K562 (cell line): ENCODE measurements at regions not wholly inside any gene's neighbourhood (a gene's known extent, or its start where the extent isn't known, plus 50 kb on each side); places are given as distances from the start of the nearest gene placed in this dataset.
"Not testable (repeated sequence)": the region's sequence is repeated elsewhere in the genome, so short reads cannot be mapped to it uniquely, and the experiment has no call there.

Source experiments
- ATAC-seq: fragments of 200-7000 bp; cut with Tn5 transposase; 3 replicates; pipeline ENCODE4 v1.9.1; 2020; ENCODE audit warnings: moderate library complexity
- BruUV-seq: library from RNA; stranded (reverse); fragments of 400-500 nt; replicated peaks from 2 replicates; lab custom pipeline; 2021; lab: Mats Ljungman, UMichigan
- CTCF ChIA-PET: fragments of 300-600 bp; formaldehyde crosslinking; extraction: SDS; loops from one replicate; lab custom pipeline; 2021; ENCODE audit warnings: low intra/inter-chr PET ratio; lab: Yijun Ruan, JAX
- POLR2A ChIA-PET: fragments of 300-600, 350-650 bp; sonication (Branson Sonifier 250); formaldehyde crosslinking; extraction: SDS; loops from one replicate; lab custom pipeline; 2021; ENCODE audit warnings: antibody characterized with exemption, inconsistent platforms; lab: Yijun Ruan, JAX
- DNase-seq, 4 experiments: peaks; one replicate each; pipeline versions ENCODE4 v3.0.0 to v3.0.0-alpha.2; 2011 to 2018; ENCODE audit warnings: low spot score in 3 of 4, mixed read lengths in 3 of 4; ENCODE audit errors: extremely low read depth in 1 of 4
- FAIRE-seq: peaks from 2 replicates; lab custom pipeline; 2011; peaks lifted over from hg19 to GRCh38; lab: Jason Lieb, UNC
- H2AFZ ChIP-seq: 2 replicates; pipeline ENCODE4 v1.6.0; 2011; ENCODE audit warnings: low read depth, low read length, control low read depth, inconsistent platforms
- H3K27ac ChIP-seq: fragments of 200-600 bp; 3 replicates; pipeline ENCODE4 v1.8.0; 2011; ENCODE audit warnings: low read depth, mild to moderate bottlenecking, control low read depth, inconsistent platforms, low read length, moderate library complexity, mixed read lengths; ENCODE audit errors: extremely low read depth
- H3K27me3 ChIP-seq, 2 experiments: fragments of 300-600 bp in 1 of 2; 2 replicates in 1 of 2; 3 replicates in 1 of 2; pipeline versions ENCODE4 v1.6.0 to v1.8.0; 2011; ENCODE audit warnings: inconsistent platforms in 2 of 2, low read length in 2 of 2, mild to moderate bottlenecking in 1 of 2, mixed read lengths in 1 of 2, moderate library complexity in 1 of 2; ENCODE audit not compliant: control insufficient read depth in 2 of 2, insufficient read depth in 2 of 2
- H3K36me3 ChIP-seq: fragments of 300-600 bp; 3 replicates; pipeline ENCODE4 v1.8.0; 2011; ENCODE audit warnings: mild to moderate bottlenecking, low read length, inconsistent platforms; ENCODE audit not compliant: control insufficient read depth, insufficient read depth
- H3K4me1 ChIP-seq, 2 experiments: fragments of 200-600 bp in 1 of 2; replicated peaks in 1 of 2; 2 replicates in 1 of 2; 3 replicates in 1 of 2; pipeline versions ENCODE4 v1.5.1 to v1.8.0; 2011; ENCODE audit warnings: inconsistent platforms in 2 of 2, low read length in 2 of 2, mild to moderate bottlenecking in 1 of 2, mixed read lengths in 1 of 2, moderate library complexity in 1 of 2; ENCODE audit not compliant: control insufficient read depth in 2 of 2, insufficient read depth in 2 of 2
- H3K4me2 ChIP-seq: 2 replicates; pipeline ENCODE4 v1.6.1; 2011; ENCODE audit warnings: low read length, control low read depth, inconsistent platforms, mixed read lengths; ENCODE audit not compliant: insufficient read depth
- H3K4me3 ChIP-seq: fragments of 200-600 bp; sonication (generic), shearing (Covaris generic); 2 replicates; pipeline ENCODE4 v1.5.1; 2016; ENCODE audit warnings: control low read depth, inconsistent platforms
- H3K79me2 ChIP-seq: fragments of 200-600 bp; 3 replicates; pipeline ENCODE4 v1.8.0; 2011; ENCODE audit warnings: low read length, inconsistent platforms; ENCODE audit not compliant: control insufficient read depth, insufficient read depth
- H3K9ac ChIP-seq, 2 experiments: 2 replicates each; pipeline versions ENCODE4 v1.6.0 to v1.6.1; 2011; ENCODE audit warnings: low read depth in 2 of 2, low read length in 2 of 2, control low read depth in 1 of 2, inconsistent platforms in 1 of 2, mild to moderate bottlenecking in 1 of 2, mixed read lengths in 1 of 2; ENCODE audit not compliant: insufficient read depth in 1 of 2
- H3K9me1 ChIP-seq: one replicate; pipeline ENCODE4 v1.6.0; 2011; ENCODE audit warnings: inconsistent platforms, mild to moderate bottlenecking, low read length, moderate library complexity; ENCODE audit not compliant: control insufficient read depth, insufficient read depth
- H3K9me3 ChIP-seq: replicated peaks from 2 replicates; pipeline ENCODE4 v1.5.1; 2011; ENCODE audit warnings: low read depth, low read length, inconsistent platforms; ENCODE audit not compliant: control insufficient read depth, insufficient read depth
- H4K20me1 ChIP-seq: replicated peaks from 2 replicates; pipeline ENCODE4 v1.6.1; 2011; ENCODE audit warnings: low read length, inconsistent platforms, mixed read lengths; ENCODE audit not compliant: control insufficient read depth, insufficient read depth
- GTF2B ChIP-seq: IDR thresholded peaks from 2 replicates; pipeline ENCODE4 v1.6.1; 2011; ENCODE audit not compliant: insufficient read length; ENCODE audit errors: extremely low read depth
- L3MBTL2 ChIP-seq: fragments of 450-650 bp; IDR thresholded peaks from 2 replicates; pipeline ENCODE4 v1.6.1; 2016; ENCODE audit warnings: mild to moderate bottlenecking, moderate library complexity
- NR4A1 ChIP-seq, 2 experiments: fragments of 250-450 bp in 1 of 2; fragments of 450-650 bp in 1 of 2; sonication (Bioruptor Pico) in 1 of 2; IDR thresholded peaks; 2 replicates each; pipeline versions ENCODE4 v1.4.0 to v1.6.1; 2016 to 2020; ENCODE audit warnings: mild to moderate bottlenecking in 2 of 2, missing compliant biosample characterization in 1 of 2, missing genetic modification characterization in 1 of 2, moderate library complexity in 1 of 2
- TSC22D4 ChIP-seq: fragments of 450-650 bp; IDR thresholded peaks from 2 replicates; pipeline ENCODE4 v1.6.1; 2016; ENCODE audit warnings: missing genetic modification characterization, missing biosample characterization, control low read depth
- ZNF696 ChIP-seq: fragments of 250-450 bp; sonication (Bioruptor Pico); conservative IDR thresholded peaks from 2 replicates; pipeline ENCODE4 v1.4.0; 2020; ENCODE audit warnings: mild to moderate bottlenecking, moderate library complexity
- WGBS: fragments of 100-300 bp; shearing (Covaris generic); methylation state at CpG from one replicate; pipeline ENCODE4 v1.1.6; 2016; ENCODE audit warnings: low coverage, mixed read lengths; ENCODE audit not compliant: insufficient coverage; ENCODE audit errors: missing lambda C conversion rate; 5-methylcytosine and 5-hydroxymethylcytosine counted together
- in situ Hi-C: fragments of 300-500 bp; cut with MboI; formaldehyde crosslinking; loops from 4 replicates; pipeline ENCODE4 v1.15.0; 2018; ENCODE audit warnings: inconsistent platforms, mixed read lengths
- intact Hi-C: fragments of 100-400 bp; cut with micrococcal nuclease; formaldehyde crosslinking; loops from 2 replicates; pipeline ENCODE4 v1.14.2; 2022

- Histone ChIP-seq H3K4me2 (no peak overlapping the region), H4K20me1 (no peaks in the 10 kb centered on the region), H3K9me1 (no peaks in the 10 kb centered on the region), H2AFZ (no peak overlapping the region), H3K36me3 (no peaks in the 10 kb centered on the region), H3K79me2 (no peaks in the 10 kb centered on the region), H3K4me3 (no peak overlapping the region), H3K9ac (no peak overlapping the region), H3K27me3 (no peaks in the 10 kb centered on the region), H3K9me3 (no peaks in the 10 kb centered on the region), H3K27ac (no peak overlapping the region), H3K4me1 (no peaks in the 10 kb centered on the region)
- DNase-seq (no peak), ATAC-seq (no peak), FAIRE-seq (no peak)
- WGBS = 0% methylated on average over 2 of the region's 2 CpGs
- CTCF ChIA-PET = no interaction called here
- TF ChIP-seq ZNF696 (CRISPR knock-in tag) (no peak), GTF2B (no peak), L3MBTL2 (no peak), TSC22D4 (tag) (no peak), NR4A1 (CRISPR knock-in tag; IDR thresholded peaks at IDR 0.05) (no peak), NR4A1 (tag; IDR thresholded peaks at IDR 0.05) (no peak)
- no TSS peak for BruUV-seq
- in situ Hi-C loops = no loop called here
- POLR2A ChIA-PET = no interaction called here
- intact Hi-C loops = no loop called here
Observed at GRCh38 chr2:211014906-211015305, 458.5 kb downstream of the CPS1 start.

- intact Hi-C loops, H3K9ac ChIP-seq, H4K20me1 ChIP-seq, H3K4me3 ChIP-seq, H3K4me2 ChIP-seq, DNase-seq, H3K9me3 ChIP-seq, in situ Hi-C loops, BruUV-seq, H2AFZ ChIP-seq, POLR2A ChIA-PET, ATAC-seq, FAIRE-seq, H3K79me2 ChIP-seq, H3K27ac ChIP-seq, H3K27me3 ChIP-seq, H3K9me1 ChIP-seq, CTCF ChIA-PET, H3K4me1 ChIP-seq, H3K36me3 ChIP-seq: not testable (repeated sequence)
- WGBS = 5% methylated on average over 10 of the region's 10 CpGs
Observed at GRCh38 chr2:211025089-211025488, 468.7 kb downstream of the CPS1 start.
